HepG2 (cell line): ENCODE measurements at regions not wholly inside any gene's neighbourhood (a gene's known extent, or its start where the extent isn't known, plus 50 kb on each side); places are given as distances from the start of the nearest gene placed in this dataset.

Source experiments
- BCLAF1 ChIP-seq: fragments of 450-650 bp; IDR thresholded peaks from 2 replicates; pipeline ENCODE4 v1.6.1; 2017; ENCODE audit warnings: mild to moderate bottlenecking
- CTCF ChIP-seq: sonication (generic); formaldehyde crosslinking; IDR thresholded peaks from 2 replicates; pipeline ENCODE4 v1.5.0; 2020; ENCODE audit warnings: mild to moderate bottlenecking, missing genetic modification reagents, moderate library complexity
- E2F1 ChIP-seq: sonication (generic); formaldehyde crosslinking; IDR thresholded peaks from 2 replicates; pipeline ENCODE4 v1.5.0; 2020; ENCODE audit warnings: missing genetic modification reagents
- FOXM1 ChIP-seq: sonication (generic); formaldehyde crosslinking; IDR thresholded peaks from 2 replicates; pipeline ENCODE4 v1.5.0; 2020; ENCODE audit warnings: missing genetic modification reagents
- MXI1 ChIP-seq: IDR thresholded peaks from 3 replicates; pipeline ENCODE4 v1.6.1; 2012; ENCODE audit warnings: low read depth, low read length, inconsistent platforms, borderline replicate concordance
- POLR2A ChIP-seq, 2 experiments: IDR thresholded peaks; 2 replicates each; pipeline ENCODE4 v1.6.1; 2011; ENCODE audit warnings: low read depth in 2 of 2, low read length in 2 of 2, mild to moderate bottlenecking in 1 of 2, moderate library complexity in 1 of 2; ENCODE audit not compliant: insufficient read depth in 1 of 2
- POLR2AphosphoS5 ChIP-seq: IDR thresholded peaks from 2 replicates; pipeline ENCODE4 v1.6.1; 2012; ENCODE audit warnings: low read depth, low read length
- RXRA ChIP-seq: sonication (generic); formaldehyde crosslinking; IDR thresholded peaks from 2 replicates; pipeline ENCODE4 v1.5.1; 2020; ENCODE audit warnings: missing genetic modification reagents
- TCF12 ChIP-seq, 2 experiments: fragments of 450-650 bp in 1 of 2; sonication (generic) in 1 of 2; formaldehyde crosslinking in 1 of 2; IDR thresholded peaks; 2 replicates each; pipeline versions ENCODE4 v1.6.1 to v1.8.0; 2017 to 2022; ENCODE audit warnings: antibody characterized with exemption in 1 of 2, mild to moderate bottlenecking in 1 of 2, missing genetic modification reagents in 1 of 2, moderate library complexity in 1 of 2
- THAP11 ChIP-seq: IDR thresholded peaks from 2 replicates; pipeline ENCODE4 v1.6.1; 2016; ENCODE audit warnings: missing biosample characterization, missing genetic modification reagents
- ZFP36L1 ChIP-seq: sonication (generic); formaldehyde crosslinking; IDR thresholded peaks from 2 replicates; pipeline ENCODE4 v1.8.0; 2022; ENCODE audit warnings: mild to moderate bottlenecking, missing genetic modification reagents, moderate library complexity
- ZNF280D ChIP-seq: sonication (generic); formaldehyde crosslinking; IDR thresholded peaks from 2 replicates; pipeline ENCODE4 v1.5.1; 2020; ENCODE audit warnings: mild to moderate bottlenecking, missing genetic modification reagents

GRCh38 chr4:104385713-104386112 is 109.0 kb downstream of the CXXC4 start:
- TF ChIP-seq BCLAF1 (no peak), THAP11 (CRISPR knock-in tag) (no peak), CTCF (no peak), POLR2A (IDR thresholded peaks at IDR 0.05; ENCODE audit: insufficient read depth in 1 of 2, low read depth in 2 of 2, low read length in 2 of 2) (no peak), MXI1 (no peak), ZNF280D (CRISPR knock-in tag) (no peak), FOXM1 (CRISPR knock-in tag) (no peak), TCF12 (IDR thresholded peaks at IDR 0.05) (no peak), TCF12 (CRISPR knock-in tag; IDR thresholded peaks at IDR 0.05) (no peak), E2F1 (CRISPR knock-in tag) (no peak), POLR2AphosphoS5 (no peak), ZFP36L1 (CRISPR knock-in tag) (no peak), RXRA (no peak)
